GM19238 (cell line): ENCODE measurements at regions not wholly inside any gene's neighbourhood (a gene's known extent, or its start where the extent isn't known, plus 50 kb on each side); places are given as distances from the start of the nearest gene placed in this dataset.

ENCODE experiments used
- DNase-seq: peaks from one replicate; pipeline ENCODE4 v3.0.0; 2011; ENCODE audit warnings: low spot score; ENCODE audit not compliant: insufficient read length

DNA sequence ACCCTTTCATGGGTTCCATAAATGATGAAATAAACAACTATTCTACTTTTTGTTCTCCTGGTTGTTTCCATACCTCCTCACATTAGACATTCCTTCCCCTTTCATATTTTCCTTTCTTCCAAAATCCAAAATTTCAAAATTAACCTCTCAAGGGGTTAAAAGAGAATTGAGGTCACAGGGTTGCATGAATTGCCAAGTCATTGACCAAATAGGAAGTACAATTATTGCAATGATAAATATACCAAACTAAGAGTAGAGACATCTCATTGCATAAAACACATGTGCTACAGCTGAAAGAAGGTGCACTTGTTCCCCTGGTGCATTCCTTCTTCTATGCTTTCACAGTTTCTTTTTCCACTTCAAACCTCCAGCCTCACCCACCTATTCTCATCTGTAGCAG lies 136.1 kb downstream of the KCTD12 start:
- DNase-seq, result no peak

DNA sequence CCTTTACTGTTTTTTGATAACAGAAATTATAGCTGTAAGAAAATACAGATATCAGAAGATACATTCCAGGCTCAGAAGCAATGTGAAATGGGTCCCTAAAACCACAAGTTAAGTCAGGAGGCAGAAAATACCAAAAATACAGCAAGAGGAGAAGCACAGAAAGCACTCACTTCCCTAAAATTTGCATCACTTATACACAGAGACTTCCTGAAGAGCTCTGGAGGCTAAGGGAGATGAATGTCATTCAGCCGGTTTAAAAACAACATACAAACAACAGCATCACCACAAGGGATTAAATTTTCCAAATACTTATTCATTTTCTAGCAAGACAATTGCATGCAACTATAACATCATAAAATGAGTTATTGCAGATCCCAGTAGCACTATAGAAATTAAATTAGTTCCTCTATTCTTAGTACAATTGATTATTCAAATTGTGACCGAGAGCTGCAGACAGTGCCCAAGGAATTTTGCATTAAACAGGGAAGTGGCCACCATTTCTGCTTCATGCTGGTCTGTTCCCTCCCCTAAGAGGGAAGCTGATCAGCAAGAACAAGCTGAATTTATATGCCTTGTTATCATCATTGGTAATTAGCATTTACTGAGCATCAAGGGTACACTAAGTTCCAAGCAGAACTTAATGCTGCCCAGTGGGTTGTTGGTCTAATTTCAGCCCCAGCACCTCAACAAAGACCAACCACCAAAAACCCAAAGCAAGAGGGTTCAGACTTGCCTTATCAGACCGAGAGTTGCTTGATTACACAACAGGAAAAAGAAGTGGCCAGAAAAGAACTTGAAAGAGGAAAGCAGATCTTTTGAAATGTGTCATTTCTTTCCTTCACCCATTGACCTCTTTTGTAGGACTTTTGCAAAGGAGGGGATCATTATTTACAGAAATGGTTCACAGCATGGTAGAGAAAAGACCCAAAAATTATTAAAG lies 140.7 kb downstream of the KCTD12 start:
- DNase-seq, result no peak

DNA sequence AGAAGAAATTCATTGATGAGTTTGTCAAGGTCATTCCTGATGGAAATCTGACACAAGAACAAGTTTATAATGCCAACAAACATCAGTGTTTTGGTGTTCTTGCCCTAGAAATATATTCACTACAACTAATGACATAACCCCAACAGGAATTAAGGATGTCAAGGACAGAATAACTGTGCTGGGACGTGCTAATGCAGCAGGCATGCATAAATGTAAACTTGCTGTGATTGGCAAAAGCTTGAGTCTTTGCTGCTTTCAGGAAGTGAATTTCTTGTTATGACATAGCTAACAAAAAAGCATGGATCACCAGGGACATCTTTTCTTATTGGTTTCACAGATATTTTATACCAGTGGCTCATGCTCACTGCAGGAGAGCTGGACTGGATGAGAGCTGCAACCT lies 144.6 kb downstream of the KCTD12 start:
- DNase-seq, result no peak

DNA sequence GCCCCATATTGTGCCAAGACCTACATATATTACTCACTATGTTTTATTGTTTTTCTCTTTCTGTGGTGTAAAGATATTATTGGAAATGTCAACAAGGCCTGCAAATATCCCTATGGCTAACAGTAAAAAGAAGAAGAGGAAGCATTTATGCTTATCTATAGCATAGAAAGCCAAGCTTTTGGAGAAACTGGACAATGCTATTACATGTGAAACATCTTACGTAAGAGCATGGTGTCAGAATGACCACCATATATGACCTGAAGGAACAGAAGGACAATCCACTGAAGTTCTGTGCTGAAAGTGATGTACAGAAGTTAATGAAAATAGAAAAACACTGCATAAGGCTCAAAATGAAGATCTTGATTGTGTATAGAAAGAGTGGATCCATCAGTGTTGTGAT lies 145.2 kb downstream of the KCTD12 start:
- DNase-seq, result no peak

DNA sequence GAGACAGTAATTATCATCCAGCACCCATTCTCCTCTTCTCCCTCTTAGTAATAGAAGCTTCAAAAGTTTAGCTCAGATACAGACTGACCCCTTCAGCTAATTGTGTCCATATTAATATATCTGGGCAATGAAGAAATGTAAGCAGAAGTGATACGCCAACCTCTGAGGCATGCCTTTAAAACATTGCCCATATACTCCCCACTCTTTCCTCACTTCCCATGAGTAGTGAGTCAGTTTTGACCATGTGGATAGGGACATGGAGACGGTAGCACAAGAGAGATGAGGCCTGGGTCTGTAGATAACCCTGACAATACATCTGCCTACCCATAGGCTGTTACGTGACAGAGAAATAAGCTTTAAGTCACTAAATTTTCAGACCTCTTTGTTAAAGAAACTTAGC lies 147.6 kb downstream of the KCTD12 start:
- DNase-seq, result no peak

DNA sequence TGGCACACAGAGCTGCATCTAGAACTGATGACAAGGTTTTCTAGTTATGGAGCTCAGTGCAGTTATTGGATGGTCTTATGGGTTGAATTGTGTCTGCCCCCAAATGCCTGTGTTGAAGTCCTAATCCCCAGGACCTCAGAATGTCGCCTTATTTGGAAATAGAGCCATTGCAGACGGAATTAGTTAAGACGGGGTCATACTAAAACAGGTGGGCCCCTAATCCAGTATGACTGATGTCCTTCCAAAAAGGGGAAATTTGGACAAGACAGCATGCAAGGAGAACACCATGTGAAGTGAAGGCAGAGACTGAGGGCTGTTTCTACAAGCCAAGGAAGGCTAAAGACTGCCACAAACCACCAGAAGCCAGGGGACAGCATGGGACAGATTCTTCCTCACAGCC lies 148.7 kb downstream of the KCTD12 start:
- no peak for DNase-seq

DNA sequence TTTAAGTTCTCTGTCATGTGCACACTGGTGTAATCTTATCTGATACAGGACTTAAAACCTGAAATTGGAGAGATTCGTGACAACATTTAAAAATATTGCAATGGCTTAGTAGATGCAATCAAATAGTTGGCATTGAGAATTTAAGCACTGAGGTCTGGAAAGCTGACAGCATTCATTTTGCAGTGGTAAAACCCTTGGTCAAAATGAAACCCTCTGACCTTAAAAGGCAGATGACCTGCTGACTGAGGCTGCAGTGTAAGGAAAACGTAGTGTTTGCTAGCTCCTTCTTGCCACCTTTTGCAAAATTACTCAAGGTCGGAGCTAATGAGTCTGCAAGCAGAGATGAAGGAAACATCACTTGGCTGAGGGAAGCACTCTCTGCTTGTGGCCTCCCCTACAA lies 150.6 kb downstream of the KCTD12 start:
- no peak for DNase-seq

DNA sequence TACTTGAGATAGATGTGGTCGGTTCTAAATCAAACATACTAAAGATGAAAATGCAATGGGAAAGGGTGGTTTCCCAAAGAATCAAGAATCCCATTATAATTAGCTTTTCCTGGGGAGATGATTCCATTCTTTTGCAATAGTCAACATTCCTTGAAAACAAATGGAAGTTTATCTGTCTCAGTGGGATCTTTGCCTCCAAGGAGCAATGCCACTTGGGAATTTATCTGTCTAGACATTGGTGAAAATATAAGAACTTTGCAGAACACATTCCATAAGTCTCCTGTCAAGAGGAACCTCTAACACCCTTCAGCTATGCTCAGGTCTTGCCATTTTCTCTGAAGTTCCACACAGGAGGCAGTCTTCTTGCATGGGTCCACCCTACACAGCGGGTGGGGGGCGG lies 152.5 kb downstream of the KCTD12 start:
- no peak for DNase-seq

DNA sequence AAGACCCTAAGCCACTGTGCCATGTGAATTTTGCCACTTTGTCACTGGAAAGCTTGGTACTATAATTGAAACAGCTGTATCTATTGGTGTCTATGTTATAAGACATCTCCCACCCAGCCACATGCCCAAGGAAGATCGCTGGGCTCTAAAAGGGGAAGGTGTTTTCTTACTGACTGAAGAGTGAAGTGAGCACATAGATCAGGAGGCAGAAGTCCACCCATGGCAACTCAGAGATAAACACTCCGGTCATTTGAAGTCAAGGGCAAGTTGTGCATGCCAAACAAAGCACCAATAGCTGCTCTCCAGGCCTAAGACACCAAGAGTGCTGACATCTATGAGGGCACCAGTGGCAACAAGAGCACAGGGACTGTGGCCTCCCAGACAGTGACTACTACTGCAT lies 153.8 kb downstream of the KCTD12 start:
- DNase-seq, result no peak

DNA sequence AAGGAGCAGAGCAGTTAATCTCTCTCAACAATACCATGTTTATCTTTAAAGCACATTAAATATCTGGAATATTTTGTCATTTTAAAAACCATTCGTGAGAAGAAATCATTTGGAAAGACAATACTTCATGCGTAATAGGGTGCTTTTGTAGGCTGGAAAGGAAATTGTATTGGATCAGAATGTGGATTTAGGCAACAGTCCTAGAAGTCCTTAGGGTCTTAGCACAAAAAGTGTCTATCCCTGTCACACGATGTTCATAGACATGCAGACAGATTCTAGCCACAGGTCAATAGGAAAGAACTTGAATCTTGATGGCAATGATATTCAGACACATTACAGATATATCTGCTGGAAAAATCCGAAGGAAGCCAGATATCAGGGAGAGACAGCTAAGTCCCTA lies 156.0 kb downstream of the KCTD12 start:
- DNase-seq, result no peak

DNA sequence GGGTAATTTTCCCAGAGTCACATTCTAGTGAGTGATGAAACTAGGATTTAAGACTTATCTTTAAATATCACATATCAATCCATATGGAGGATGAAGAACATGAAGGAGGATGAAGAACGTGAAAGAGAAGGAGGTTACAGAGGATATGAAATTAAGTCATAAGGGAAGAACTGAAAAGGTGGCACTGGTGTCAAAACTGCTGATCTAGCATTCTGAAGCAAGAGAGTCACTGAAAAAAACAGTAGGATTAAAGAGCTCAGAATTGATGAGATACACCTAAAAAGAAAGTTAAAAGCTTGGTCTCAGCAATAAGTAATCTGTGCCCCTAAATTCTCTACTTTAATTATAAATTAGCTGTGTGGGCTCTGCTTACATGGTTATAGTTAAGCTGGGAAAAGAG lies 156.5 kb downstream of the KCTD12 start:
- DNase-seq, result no peak

DNA sequence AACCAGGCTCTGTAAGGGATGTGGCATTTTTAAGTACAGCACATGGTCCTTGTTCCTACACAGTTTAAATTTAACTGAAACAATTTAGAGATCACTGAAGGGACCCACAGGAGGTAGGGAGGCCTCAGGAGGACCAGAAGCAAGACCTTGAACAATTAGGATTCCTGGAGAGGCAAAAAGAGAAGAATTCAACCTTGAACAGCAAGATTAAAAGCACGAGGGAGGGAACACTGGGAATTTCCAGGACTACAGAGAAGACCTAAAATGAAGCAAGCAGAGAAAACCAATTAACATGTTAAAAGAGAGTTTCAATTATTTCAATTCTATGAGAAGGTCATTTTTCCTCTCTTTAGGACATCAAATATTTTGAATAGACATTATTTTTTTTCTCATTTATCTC lies 160.3 kb downstream of the KCTD12 start:
- DNase-seq, result no peak

DNA sequence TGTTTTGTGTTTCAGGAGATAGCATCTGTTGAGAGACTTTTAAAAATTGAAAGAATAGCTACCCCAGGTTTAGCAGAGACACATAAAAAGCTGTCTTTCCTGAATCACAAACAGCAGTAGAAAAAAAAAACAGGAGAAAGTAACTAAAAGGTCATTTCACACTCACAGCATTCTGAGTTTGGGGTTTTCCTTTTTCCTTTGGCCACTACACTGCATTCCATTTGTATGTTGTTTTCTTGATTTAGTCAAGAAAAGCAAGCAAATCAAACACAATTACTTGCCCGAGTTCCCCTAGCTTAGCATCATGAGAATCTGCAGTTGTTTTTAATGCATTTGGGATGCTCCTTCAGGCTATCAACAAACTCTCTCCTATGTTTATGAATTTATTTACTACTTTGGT lies 161.0 kb downstream of the KCTD12 start:
- no peak for DNase-seq

DNA sequence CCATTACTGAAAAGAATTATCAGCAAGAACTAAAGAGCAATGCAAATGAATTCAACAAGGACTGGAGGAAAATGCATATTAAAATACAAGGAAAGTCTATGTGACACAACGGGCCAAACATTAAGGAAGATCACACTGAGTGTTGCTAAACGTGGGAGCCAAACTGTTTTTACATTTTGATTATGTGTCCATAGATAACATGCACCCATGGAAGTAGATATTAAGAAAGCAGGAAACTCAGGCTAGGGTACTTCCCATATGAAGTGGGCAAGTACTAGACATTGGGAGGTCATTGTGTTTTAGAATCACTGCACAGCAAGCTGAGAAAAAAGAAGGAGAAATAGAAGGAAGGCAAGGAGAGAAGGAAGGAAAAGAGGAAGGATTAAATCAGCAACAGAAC lies 161.8 kb downstream of the KCTD12 start:
- DNase-seq, result no peak

DNA sequence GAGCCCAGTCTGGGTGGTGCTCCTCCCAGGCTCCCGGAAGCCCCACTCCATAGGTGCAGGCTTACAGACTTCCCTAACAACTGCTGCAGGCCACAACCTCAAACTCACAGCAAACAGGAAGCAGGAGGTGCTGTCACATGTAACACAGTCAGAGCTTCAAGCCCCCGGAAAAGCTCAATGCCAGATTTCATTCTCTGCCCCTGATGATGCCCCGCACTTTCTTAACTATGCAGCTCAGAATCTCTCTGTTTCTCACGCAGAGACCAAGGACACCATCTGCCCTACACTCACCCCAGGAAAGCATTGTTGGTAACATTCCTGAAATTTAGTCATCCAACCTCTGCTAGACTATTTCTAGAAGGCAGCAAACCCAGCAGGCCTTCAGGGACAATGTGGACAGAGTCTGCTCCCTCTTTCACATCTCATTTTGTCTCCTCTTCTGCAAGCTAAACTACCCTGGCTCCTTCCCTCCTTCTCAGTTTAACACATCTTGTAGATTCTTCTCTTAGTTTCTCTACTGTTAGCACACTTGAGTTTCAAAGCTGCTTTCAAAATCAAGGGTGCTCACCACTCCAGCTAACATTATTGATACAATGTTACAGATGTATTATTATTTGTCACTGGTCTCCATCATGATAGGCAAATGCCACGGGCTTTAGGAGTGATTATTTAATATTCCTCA lies 162.5 kb downstream of the KCTD12 start:
- no peak for DNase-seq

DNA sequence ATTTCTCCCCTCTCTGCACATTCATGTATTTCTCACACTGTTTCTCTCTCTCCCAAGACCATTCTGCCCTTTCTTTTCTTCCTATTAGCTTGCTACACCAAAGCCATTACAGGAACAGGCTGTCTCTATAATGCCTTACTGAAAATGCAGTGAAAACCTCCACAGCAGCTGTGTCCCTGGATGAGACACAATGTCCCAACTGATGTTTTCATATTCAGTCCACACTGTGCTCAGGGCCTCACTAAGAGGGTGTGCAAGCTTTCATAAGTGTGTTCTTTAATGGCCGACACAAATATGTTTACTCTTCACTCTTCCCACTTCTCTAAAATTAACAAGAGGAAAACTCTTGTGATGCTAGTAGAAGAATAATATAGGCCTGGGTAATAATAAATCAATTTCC lies 163.4 kb downstream of the KCTD12 start:
- no peak for DNase-seq

DNA sequence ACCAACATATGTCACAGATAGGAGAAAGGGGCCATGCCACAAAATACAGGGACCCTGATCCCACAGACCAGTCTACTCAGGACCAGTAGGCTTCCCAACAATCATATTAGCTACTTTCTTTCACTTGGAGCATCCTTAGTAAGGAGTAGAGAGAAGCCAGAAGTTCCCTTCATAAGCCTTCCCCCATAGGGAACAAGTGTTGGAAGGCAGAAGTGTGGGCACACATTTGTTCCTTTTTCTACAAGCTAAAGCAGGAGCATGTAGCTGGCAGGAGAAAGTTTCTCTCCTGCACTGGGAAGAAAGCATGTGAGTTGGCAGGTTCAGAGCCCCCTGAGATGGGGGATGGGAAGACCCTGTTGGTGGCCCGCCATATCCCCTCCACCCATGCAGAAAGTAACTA lies 165.4 kb downstream of the KCTD12 start:
- DNase-seq, result no peak

DNA sequence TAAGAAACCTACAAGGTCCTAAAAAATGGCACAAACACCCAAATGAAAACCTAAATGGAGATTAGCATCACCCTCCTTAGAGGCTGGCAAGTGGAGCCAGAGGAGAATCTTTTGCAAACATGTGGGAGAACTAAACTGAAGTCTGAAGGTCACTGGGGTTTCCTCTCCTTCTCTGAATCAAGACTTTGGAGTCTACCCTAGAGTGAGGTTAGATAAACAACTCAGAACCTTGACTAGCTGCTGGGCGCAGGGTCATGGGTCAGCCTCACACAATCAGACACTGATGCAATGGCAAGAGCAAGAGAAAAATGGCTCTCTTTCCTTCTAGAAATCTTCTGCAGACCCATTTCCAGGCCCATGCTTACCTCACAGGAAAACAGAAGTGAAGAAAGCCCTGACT lies 165.8 kb downstream of the KCTD12 start:
- no peak for DNase-seq

DNA sequence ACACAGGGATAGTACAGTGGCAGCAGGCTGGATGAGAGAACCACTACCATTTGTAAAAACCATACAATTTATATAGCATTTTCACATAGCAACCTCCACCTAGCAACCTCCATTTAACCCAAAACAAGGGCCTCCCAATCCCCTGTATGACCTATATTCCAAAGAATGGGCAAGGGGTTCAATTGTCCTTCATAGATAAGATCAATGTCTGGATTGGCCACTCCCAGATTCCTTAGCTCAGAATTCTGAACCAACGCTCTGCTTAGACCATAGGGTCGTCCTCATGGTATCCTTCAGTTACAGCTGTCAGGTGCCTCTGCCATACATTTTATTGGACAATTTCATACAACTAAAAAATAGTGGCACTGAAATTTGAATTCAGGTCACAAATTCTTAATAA lies 166.2 kb downstream of the KCTD12 start:
- DNase-seq, result no peak

DNA sequence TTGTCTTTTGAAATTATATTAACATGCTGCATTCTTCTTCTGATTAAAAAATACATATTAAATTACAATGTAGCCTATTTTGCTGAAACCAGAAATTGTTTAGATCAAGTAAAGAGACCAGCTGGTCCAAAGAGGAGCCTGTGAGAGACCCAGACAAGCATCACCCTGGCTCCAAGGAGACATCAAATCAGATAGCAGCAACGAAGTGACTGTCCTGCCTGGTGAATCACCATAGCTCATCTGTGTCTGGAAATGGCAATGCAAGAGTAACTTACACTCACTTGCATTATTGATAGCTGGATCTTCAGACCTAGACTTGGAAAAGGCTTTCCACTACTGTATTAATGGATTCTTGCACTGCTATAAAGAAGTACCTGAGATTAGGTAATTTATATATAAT lies 169.1 kb downstream of the KCTD12 start:
- DNase-seq, result no peak

DNA sequence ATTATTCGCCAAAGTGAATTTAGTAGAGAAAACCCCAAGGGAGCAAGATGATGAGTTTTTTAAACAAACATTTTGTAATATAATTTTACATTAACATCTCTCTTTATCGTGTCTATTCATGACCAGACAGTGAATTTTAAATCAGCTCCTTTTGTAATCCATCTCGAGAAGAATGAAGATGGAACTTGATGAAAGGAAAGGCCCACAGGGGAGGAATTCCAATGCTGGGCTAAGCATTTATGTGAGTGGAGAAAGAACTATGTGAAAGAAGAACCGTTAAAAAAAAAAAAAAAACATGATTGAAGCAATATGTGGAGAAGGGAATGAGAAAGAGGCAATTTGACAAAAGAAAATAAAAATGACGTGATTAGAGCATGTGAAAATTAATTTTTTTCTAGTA lies 170.6 kb downstream of the KCTD12 start:
- DNase-seq, result no peak

DNA sequence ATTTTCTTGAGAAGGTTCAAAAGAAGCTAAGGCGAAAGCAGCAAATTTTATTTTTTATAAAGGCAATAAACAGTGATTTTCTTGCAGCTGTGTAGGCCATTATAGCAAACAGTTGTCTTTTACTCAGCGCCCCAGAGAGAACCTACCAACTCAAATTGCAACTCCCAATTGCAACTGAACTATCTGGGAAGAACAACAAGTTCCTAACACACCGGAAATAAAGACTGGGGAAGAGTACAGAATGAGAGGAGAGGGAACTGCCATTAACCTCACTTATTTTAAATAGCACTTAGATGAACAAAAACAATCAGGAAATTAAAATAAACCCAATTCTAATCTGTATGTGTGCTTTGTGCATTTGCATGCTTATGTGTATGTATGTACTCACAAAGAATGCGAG lies 171.1 kb downstream of the KCTD12 start:
- no peak for DNase-seq

DNA sequence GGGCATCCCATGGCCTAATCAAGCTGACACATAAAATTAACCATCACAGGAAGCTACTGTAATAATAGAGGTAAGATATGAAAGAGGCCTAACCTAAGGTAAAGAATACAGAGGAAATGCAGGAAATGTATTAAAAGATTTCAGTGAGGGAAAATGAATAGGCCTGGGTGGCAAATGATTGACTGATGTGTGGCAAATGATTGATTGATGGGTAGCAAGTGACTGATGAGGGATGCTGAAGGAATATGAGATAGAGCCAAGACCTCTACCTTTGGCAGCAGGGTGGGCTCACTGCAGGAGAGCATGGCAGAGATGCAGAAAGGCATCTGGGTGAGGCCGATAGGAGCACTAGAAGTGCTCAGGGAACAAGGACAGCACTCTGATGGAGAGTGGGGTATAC lies 172.9 kb downstream of the KCTD12 start:
- no peak for DNase-seq
